Stimulated activated naive CD8-positive, alpha-beta T cell treated with anti-CD3 and anti-CD28 coated beads, Interleukin-15, Interleukin-2, amounts not matched to agents 100 ng/mL and 50 ng/mL, for 24 hours (primary cell): ENCODE measurements at regions not wholly inside any gene's neighbourhood (a gene's known extent, or its start where the extent isn't known, plus 50 kb on each side); places are given as distances from the start of the nearest gene placed in this dataset.

Experiments
- H3K27ac Mint-ChIP-seq: one replicate; pipeline ENCODE4 v1.8.0; 2021; ENCODE audit warnings: mild to moderate bottlenecking, mixed read lengths
- H3K27me3 Mint-ChIP-seq: one replicate; pipeline ENCODE4 v1.8.0; 2021; ENCODE audit warnings: mixed read lengths
- H3K36me3 Mint-ChIP-seq: one replicate; pipeline ENCODE4 v1.8.0; 2021; ENCODE audit warnings: low read depth, mixed read lengths
- H3K4me1 Mint-ChIP-seq: one replicate; pipeline ENCODE4 v1.8.0; 2021; ENCODE audit warnings: low read depth, mixed read lengths
- H3K4me3 Mint-ChIP-seq: one replicate; pipeline ENCODE4 v1.8.0; 2021; ENCODE audit warnings: mild to moderate bottlenecking, mixed read lengths
- H3K9me3 Mint-ChIP-seq: one replicate; pipeline ENCODE4 v1.8.0; 2021; ENCODE audit warnings: mixed read lengths

GRCh38 chr2:51243892-51244535, 212.1 kb upstream of the NRXN1 start:
- no peaks in the 10 kb centered on the region for H3K9me3 Mint-ChIP-seq
- no peaks in the 10 kb centered on the region for H3K4me1 Mint-ChIP-seq
- H3K36me3 Mint-ChIP-seq, result no peaks in the 10 kb centered on the region
- H3K27ac Mint-ChIP-seq, result no peak overlapping the region
- no peak overlapping the region for H3K4me3 Mint-ChIP-seq
- H3K27me3 Mint-ChIP-seq, result no peaks in the 10 kb centered on the region

- Mint-ChIP-seq H3K27ac (no peak overlapping the region), H3K4me1 (no peaks in the 10 kb centered on the region), H3K4me3 (no peak overlapping the region)
Observed at GRCh38 chr2:51237626-51238271, 205.8 kb upstream of the NRXN1 start.

GRCh38 chr2:51232027-51232426, 200.1 kb upstream of the NRXN1 start:
- H3K9me3 Mint-ChIP-seq, result peaks cover 9% of the 10 kb centered on the region
- no peak overlapping the region for H3K4me3 Mint-ChIP-seq
- no peak overlapping the region for H3K27ac Mint-ChIP-seq
- H3K36me3 Mint-ChIP-seq, result no peaks in the 10 kb centered on the region
- H3K4me1 Mint-ChIP-seq, result no peaks in the 10 kb centered on the region
- no peaks in the 10 kb centered on the region for H3K27me3 Mint-ChIP-seq

More at GRCh38 chr2:51237626-51238271, 205.8 kb upstream of the NRXN1 start:
- no peaks in the 10 kb centered on the region for H3K27me3 Mint-ChIP-seq
- H3K36me3 Mint-ChIP-seq, result no peaks in the 10 kb centered on the region
- peaks cover 9% of the 10 kb centered on the region for H3K9me3 Mint-ChIP-seq

- H3K27ac Mint-ChIP-seq, result no peak overlapping the region
- no peaks in the 10 kb centered on the region for H3K4me1 Mint-ChIP-seq
- H3K36me3 Mint-ChIP-seq, result no peaks in the 10 kb centered on the region
- H3K27me3 Mint-ChIP-seq, result no peaks in the 10 kb centered on the region
- H3K4me3 Mint-ChIP-seq, result no peak overlapping the region
- H3K9me3 Mint-ChIP-seq, result peaks cover 9% of the 10 kb centered on the region
Observed at GRCh38 chr2:51231071-51231470, 199.1 kb upstream of the NRXN1 start.

- Mint-ChIP-seq H3K4me3 (no peak overlapping the region), H3K27ac (no peak overlapping the region), H3K9me3 (peaks cover 13% of the 10 kb centered on the region), H3K36me3 (no peaks in the 10 kb centered on the region), H3K4me1 (no peaks in the 10 kb centered on the region), H3K27me3 (no peaks in the 10 kb centered on the region)
Observed at GRCh38 chr2:51225377-51225776, 193.4 kb upstream of the NRXN1 start.

GRCh38 chr2:51224790-51225189, 192.9 kb upstream of the NRXN1 start:
- peaks cover 13% of the 10 kb centered on the region for H3K9me3 Mint-ChIP-seq
- H3K27me3 Mint-ChIP-seq, result no peaks in the 10 kb centered on the region
- H3K4me3 Mint-ChIP-seq, result no peak overlapping the region
- no peak overlapping the region for H3K27ac Mint-ChIP-seq
- no peaks in the 10 kb centered on the region for H3K4me1 Mint-ChIP-seq
- H3K36me3 Mint-ChIP-seq, result no peaks in the 10 kb centered on the region

- Mint-ChIP-seq H3K27me3 (no peaks in the 10 kb centered on the region), H3K27ac (no peak overlapping the region), H3K4me3 (no peak overlapping the region), H3K4me1 (no peaks in the 10 kb centered on the region), H3K9me3 (peaks cover 16% of the 10 kb centered on the region), H3K36me3 (no peaks in the 10 kb centered on the region)
Observed at GRCh38 chr2:51222106-51222505, 190.2 kb upstream of the NRXN1 start.

GRCh38 chr2:51220606-51221005, 188.7 kb upstream of the NRXN1 start:
- Mint-ChIP-seq H3K27me3 (no peaks in the 10 kb centered on the region), H3K27ac (no peak overlapping the region), H3K36me3 (no peaks in the 10 kb centered on the region), H3K9me3 (peaks cover 16% of the 10 kb centered on the region), H3K4me3 (no peak overlapping the region), H3K4me1 (no peaks in the 10 kb centered on the region)

- Mint-ChIP-seq H3K4me3 (no peak overlapping the region), H3K9me3 (peaks cover 13% of the 10 kb centered on the region), H3K4me1 (no peaks in the 10 kb centered on the region), H3K27me3 (no peaks in the 10 kb centered on the region), H3K27ac (no peak overlapping the region), H3K36me3 (no peaks in the 10 kb centered on the region)
Observed at GRCh38 chr2:51220080-51220479, 188.1 kb upstream of the NRXN1 start.

- no peaks in the 10 kb centered on the region for H3K4me1 Mint-ChIP-seq
- no peak overlapping the region for H3K4me3 Mint-ChIP-seq
- H3K27me3 Mint-ChIP-seq, result no peaks in the 10 kb centered on the region
- H3K27ac Mint-ChIP-seq, result no peak overlapping the region
- H3K36me3 Mint-ChIP-seq, result no peaks in the 10 kb centered on the region
- peaks cover 12% of the 10 kb centered on the region for H3K9me3 Mint-ChIP-seq
Observed at GRCh38 chr2:51219468-51219867, 187.5 kb upstream of the NRXN1 start.

GRCh38 chr2:51218047-51218446, 186.1 kb upstream of the NRXN1 start:
- Mint-ChIP-seq H3K4me3 (no peak overlapping the region), H3K9me3 (peaks cover 7% of the 10 kb centered on the region), H3K27ac (no peak overlapping the region), H3K4me1 (no peaks in the 10 kb centered on the region), H3K27me3 (no peaks in the 10 kb centered on the region), H3K36me3 (no peaks in the 10 kb centered on the region)

- H3K36me3 Mint-ChIP-seq, result no peaks in the 10 kb centered on the region
- H3K27me3 Mint-ChIP-seq, result no peaks in the 10 kb centered on the region
- no peaks in the 10 kb centered on the region for H3K4me1 Mint-ChIP-seq
- no peak overlapping the region for H3K4me3 Mint-ChIP-seq
- H3K9me3 Mint-ChIP-seq, result peaks cover 8% of the 10 kb centered on the region
- no peak overlapping the region for H3K27ac Mint-ChIP-seq
Observed at GRCh38 chr2:51213826-51214225, 181.9 kb upstream of the NRXN1 start.

GRCh38 chr2:51212374-51212773, 180.4 kb upstream of the NRXN1 start:
- Mint-ChIP-seq H3K4me1 (no peaks in the 10 kb centered on the region), H3K36me3 (no peaks in the 10 kb centered on the region), H3K27ac (no peak overlapping the region), H3K4me3 (no peak overlapping the region), H3K27me3 (no peaks in the 10 kb centered on the region), H3K9me3 (peaks cover 8% of the 10 kb centered on the region)

GRCh38 chr2:51208521-51208920, 176.6 kb upstream of the NRXN1 start:
- Mint-ChIP-seq H3K27me3 (no peaks in the 10 kb centered on the region), H3K36me3 (no peaks in the 10 kb centered on the region), H3K4me3 (no peak overlapping the region), H3K4me1 (no peaks in the 10 kb centered on the region), H3K9me3 (peaks cover 14% of the 10 kb centered on the region), H3K27ac (no peak overlapping the region)

- no peaks in the 10 kb centered on the region for H3K4me1 Mint-ChIP-seq
- H3K27me3 Mint-ChIP-seq, result no peaks in the 10 kb centered on the region
- H3K4me3 Mint-ChIP-seq, result no peak overlapping the region
- no peak overlapping the region for H3K27ac Mint-ChIP-seq
- no peaks in the 10 kb centered on the region for H3K36me3 Mint-ChIP-seq
- H3K9me3 Mint-ChIP-seq, result peaks cover 13% of the 10 kb centered on the region
Observed at GRCh38 chr2:51201295-51201694, 169.4 kb upstream of the NRXN1 start.

- peaks cover 18% of the 10 kb centered on the region for H3K9me3 Mint-ChIP-seq
- H3K27me3 Mint-ChIP-seq, result no peaks in the 10 kb centered on the region
- no peak overlapping the region for H3K4me3 Mint-ChIP-seq
Observed at GRCh38 chr2:51194656-51195055, 162.7 kb upstream of the NRXN1 start.

More at GRCh38 chr2:51194656-51195055, 162.7 kb upstream of the NRXN1 start:
- H3K4me1 Mint-ChIP-seq, result no peaks in the 10 kb centered on the region
- H3K36me3 Mint-ChIP-seq, result no peaks in the 10 kb centered on the region
- H3K27ac Mint-ChIP-seq, result no peak overlapping the region
